SK-N-SH treated with all-trans-retinoic acid at 6 μM for 48 hours (cell line): ENCODE measurements at regions not wholly inside any gene's neighbourhood (a gene's known extent, or its start where the extent isn't known, plus 50 kb on each side); places are given as distances from the start of the nearest gene placed in this dataset.

Experiments
- ARNTL ChIP-seq: fragments of 450-650 bp; formaldehyde crosslinking; IDR thresholded peaks from 2 replicates; pipeline ENCODE4 v1.5.0; 2020; ENCODE audit warnings: low read depth, mild to moderate bottlenecking, moderate library complexity, borderline replicate concordance
- CREB5 ChIP-seq: fragments of 250-450 bp; sonication (Bioruptor Pico); IDR thresholded peaks from 2 replicates; pipeline ENCODE4 v1.5.1; 2020; ENCODE audit warnings: low read depth, mild to moderate bottlenecking, moderate library complexity
- ISL1 ChIP-seq: fragments of 250-450 bp; sonication (Bioruptor Pico); IDR thresholded peaks from 2 replicates; pipeline ENCODE4 v2.1.2; 2022; ENCODE audit warnings: mild to moderate bottlenecking, moderate library complexity
- OSR1 ChIP-seq: fragments of 250-450 bp; sonication (Bioruptor Pico); IDR thresholded peaks from 2 replicates; pipeline ENCODE4 v1.8.0; 2022; ENCODE audit warnings: moderate library complexity, mild to moderate bottlenecking, inconsistent platforms
- PPARA ChIP-seq: fragments of 250-450 bp; sonication (Bioruptor Pico); IDR thresholded peaks from 2 replicates; pipeline ENCODE4 v1.5.0; 2020; ENCODE audit warnings: mild to moderate bottlenecking, borderline replicate concordance
- RARB ChIP-seq: fragments of 250-450 bp; sonication (Bioruptor Pico); IDR thresholded peaks from 2 replicates; pipeline ENCODE4 v1.8.0; 2021; ENCODE audit warnings: mild to moderate bottlenecking, moderate library complexity
- TCF4 ChIP-seq: fragments of 250-450 bp; sonication (Bioruptor Pico); IDR thresholded peaks from 2 replicates; pipeline ENCODE4 v1.8.0; 2021; ENCODE audit warnings: mild to moderate bottlenecking, moderate library complexity, borderline replicate concordance
- ZC3H10 ChIP-seq: fragments of 250-450 bp; sonication (Bioruptor Pico); IDR thresholded peaks from 2 replicates; pipeline ENCODE4 v1.5.1; 2021; ENCODE audit warnings: mild to moderate bottlenecking, moderate library complexity
- ZFP3 ChIP-seq: fragments of 250-450 bp; sonication (Bioruptor Pico); IDR thresholded peaks from 2 replicates; pipeline ENCODE4 v1.5.0; 2020; ENCODE audit warnings: mild to moderate bottlenecking, moderate library complexity
- ZNF565 ChIP-seq: fragments of 450-650 bp; formaldehyde crosslinking; conservative IDR thresholded peaks from 2 replicates; pipeline ENCODE4 v1.5.0; 2020; ENCODE audit warnings: low read depth, mild to moderate bottlenecking, moderate library complexity
- TF ChIP-seq, protein P1 (sequence below): fragments of 250-450 bp; sonication (Bioruptor Pico); IDR thresholded peaks from 2 replicates; pipeline ENCODE4 v1.8.0; 2020; ENCODE audit warnings: mild to moderate bottlenecking, moderate library complexity, borderline replicate concordance
- TF ChIP-seq, protein P2 (sequence below): fragments of 250-450 bp; sonication (Bioruptor Pico); IDR thresholded peaks from 2 replicates; pipeline ENCODE4 v1.8.0; 2021; ENCODE audit warnings: low read depth, mild to moderate bottlenecking, moderate library complexity, borderline replicate concordance
- TF ChIP-seq, protein P3 (sequence below): fragments of 250-450 bp; sonication (Bioruptor Pico); IDR thresholded peaks from 2 replicates; pipeline ENCODE4 v1.5.1; 2021; ENCODE audit warnings: mild to moderate bottlenecking, moderate library complexity

- TF ChIP-seq, protein P1, sequence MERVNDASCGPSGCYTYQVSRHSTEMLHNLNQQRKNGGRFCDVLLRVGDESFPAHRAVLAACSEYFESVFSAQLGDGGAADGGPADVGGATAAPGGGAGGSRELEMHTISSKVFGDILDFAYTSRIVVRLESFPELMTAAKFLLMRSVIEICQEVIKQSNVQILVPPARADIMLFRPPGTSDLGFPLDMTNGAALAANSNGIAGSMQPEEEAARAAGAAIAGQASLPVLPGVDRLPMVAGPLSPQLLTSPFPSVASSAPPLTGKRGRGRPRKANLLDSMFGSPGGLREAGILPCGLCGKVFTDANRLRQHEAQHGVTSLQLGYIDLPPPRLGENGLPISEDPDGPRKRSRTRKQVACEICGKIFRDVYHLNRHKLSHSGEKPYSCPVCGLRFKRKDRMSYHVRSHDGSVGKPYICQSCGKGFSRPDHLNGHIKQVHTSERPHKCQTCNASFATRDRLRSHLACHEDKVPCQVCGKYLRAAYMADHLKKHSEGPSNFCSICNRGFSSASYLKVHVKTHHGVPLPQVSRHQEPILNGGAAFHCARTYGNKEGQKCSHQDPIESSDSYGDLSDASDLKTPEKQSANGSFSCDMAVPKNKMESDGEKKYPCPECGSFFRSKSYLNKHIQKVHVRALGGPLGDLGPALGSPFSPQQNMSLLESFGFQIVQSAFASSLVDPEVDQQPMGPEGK (CRISPR knock-in tag), result no peak
- TF ChIP-seq, protein P2, sequence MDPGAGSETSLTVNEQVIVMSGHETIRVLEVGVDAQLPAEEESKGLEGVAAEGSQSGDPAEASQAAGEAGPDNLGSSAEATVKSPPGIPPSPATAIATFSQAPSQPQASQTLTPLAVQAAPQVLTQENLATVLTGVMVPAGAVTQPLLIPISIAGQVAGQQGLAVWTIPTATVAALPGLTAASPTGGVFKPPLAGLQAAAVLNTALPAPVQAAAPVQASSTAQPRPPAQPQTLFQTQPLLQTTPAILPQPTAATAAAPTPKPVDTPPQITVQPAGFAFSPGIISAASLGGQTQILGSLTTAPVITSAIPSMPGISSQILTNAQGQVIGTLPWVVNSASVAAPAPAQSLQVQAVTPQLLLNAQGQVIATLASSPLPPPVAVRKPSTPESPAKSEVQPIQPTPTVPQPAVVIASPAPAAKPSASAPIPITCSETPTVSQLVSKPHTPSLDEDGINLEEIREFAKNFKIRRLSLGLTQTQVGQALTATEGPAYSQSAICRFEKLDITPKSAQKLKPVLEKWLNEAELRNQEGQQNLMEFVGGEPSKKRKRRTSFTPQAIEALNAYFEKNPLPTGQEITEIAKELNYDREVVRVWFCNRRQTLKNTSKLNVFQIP (CRISPR knock-in tag), result no peak
- TF ChIP-seq, protein P3, sequence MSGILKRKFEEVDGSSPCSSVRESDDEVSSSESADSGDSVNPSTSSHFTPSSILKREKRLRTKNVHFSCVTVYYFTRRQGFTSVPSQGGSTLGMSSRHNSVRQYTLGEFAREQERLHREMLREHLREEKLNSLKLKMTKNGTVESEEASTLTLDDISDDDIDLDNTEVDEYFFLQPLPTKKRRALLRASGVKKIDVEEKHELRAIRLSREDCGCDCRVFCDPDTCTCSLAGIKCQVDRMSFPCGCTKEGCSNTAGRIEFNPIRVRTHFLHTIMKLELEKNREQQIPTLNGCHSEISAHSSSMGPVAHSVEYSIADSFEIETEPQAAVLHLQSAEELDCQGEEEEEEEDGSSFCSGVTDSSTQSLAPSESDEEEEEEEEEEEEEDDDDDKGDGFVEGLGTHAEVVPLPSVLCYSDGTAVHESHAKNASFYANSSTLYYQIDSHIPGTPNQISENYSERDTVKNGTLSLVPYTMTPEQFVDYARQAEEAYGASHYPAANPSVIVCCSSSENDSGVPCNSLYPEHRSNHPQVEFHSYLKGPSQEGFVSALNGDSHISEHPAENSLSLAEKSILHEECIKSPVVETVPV (CRISPR knock-in tag), result no peak
- TF ChIP-seq CREB5 (CRISPR knock-in tag), result no peak
- TF ChIP-seq ARNTL (CRISPR knock-in tag), result no peak
- no peak for TF ChIP-seq ISL1 (CRISPR knock-in tag)
- TF ChIP-seq ZC3H10 (CRISPR knock-in tag), result no peak
- TF ChIP-seq ZFP3, result no peak
- TF ChIP-seq OSR1 (CRISPR knock-in tag), result no peak
- TF ChIP-seq ZNF565 (CRISPR knock-in tag), result no peak
- TF ChIP-seq RARB, result no peak
- no peak for TF ChIP-seq PPARA (CRISPR knock-in tag)
- TF ChIP-seq TCF4 (CRISPR knock-in tag), result no peak
Measured at GRCh38 chr15:67903708-67904107, 63.9 kb upstream of the RNU6-1 start.
